ENCODE measurements at regions not wholly inside any gene's neighbourhood (a gene's known extent, or its start where the extent isn't known, plus 50 kb on each side); places are given as distances from the start of the nearest gene placed in this dataset.

DNA sequence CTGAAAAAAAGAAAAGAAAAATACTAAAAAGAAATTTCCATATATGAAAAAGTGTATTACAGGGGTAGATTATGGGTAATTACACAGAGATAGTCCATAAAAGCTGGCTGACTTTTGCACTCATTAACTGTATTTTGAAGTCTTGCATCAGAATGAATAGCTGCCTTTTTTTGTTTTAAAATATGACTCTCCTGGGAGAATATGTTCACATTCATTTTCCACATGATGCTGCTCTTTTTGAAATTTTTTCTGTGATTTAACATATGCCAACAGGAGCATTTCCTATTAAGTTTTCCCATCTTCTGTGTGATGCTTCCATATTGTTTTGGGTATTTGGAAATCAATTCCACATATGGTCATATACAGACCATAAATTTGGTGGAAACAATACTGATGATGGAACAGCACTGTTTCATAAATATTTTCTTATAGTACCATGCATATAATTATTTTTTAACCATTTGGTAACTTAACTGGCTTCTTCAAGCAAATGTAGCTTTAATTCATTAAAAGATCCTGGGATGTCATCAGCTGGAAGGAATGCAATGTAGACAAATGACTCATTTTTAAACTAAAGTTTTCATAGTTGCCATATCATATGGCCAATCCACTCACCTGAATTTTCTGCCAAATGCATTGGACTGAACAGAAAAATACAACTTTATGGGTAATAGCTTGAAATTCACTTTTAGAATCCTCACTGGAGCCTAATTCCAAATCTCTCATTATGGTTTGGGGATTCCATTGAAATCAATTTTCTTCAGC is 313.9 kb upstream of the GLI3 start:
- TF ChIP-seq, protein P1, sequence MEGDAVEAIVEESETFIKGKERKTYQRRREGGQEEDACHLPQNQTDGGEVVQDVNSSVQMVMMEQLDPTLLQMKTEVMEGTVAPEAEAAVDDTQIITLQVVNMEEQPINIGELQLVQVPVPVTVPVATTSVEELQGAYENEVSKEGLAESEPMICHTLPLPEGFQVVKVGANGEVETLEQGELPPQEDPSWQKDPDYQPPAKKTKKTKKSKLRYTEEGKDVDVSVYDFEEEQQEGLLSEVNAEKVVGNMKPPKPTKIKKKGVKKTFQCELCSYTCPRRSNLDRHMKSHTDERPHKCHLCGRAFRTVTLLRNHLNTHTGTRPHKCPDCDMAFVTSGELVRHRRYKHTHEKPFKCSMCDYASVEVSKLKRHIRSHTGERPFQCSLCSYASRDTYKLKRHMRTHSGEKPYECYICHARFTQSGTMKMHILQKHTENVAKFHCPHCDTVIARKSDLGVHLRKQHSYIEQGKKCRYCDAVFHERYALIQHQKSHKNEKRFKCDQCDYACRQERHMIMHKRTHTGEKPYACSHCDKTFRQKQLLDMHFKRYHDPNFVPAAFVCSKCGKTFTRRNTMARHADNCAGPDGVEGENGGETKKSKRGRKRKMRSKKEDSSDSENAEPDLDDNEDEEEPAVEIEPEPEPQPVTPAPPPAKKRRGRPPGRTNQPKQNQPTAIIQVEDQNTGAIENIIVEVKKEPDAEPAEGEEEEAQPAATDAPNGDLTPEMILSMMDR (IDR thresholded peaks at IDR 0.05), result no peak
- no peak for TF ChIP-seq POLR2A (IDR thresholded peaks at IDR 0.05)

All from Peyer's patch (tissue), 4 donors.